ENCODE measurements at regions not wholly inside any gene's neighbourhood (a gene's known extent, or its start where the extent isn't known, plus 50 kb on each side); places are given as distances from the start of the nearest gene placed in this dataset.

- no peak for DNase-seq
These were observed 938.5 kb downstream of the FSTL5 start for GRCh38 chr4:161225327-161225726.

GRCh38 chr4:161222889-161223288 lies 940.9 kb downstream of the FSTL5 start:
- DNase-seq, result no peak

- no peak for DNase-seq
These were observed 955.2 kb downstream of the FSTL5 start for GRCh38 chr4:161208564-161208963.

DNA sequence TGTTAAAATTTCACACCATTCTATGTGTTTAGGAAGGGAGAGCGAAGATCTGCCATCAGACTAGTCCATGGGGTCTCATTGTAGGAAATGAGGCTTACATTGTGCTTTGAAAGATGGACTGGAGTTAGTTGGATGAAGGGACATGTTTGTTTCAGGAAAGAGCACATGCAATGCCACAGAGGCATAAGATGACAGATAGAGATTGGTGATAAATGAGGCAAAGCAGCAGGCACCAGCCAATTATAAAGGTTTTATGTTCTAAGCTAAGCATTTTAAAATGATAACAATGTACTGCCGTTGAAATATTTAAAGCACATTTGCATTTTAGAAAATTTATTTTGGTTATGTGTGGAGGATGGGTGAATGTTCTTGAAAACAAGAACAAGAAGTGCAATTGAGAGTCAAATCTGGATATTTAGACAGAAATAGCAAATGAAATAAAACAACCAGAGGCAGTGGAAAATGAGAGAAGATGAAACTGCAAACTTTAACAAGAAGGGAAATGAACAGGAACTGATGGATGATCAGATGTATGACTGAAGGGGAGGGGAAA lies 957.2 kb downstream of the FSTL5 start:
- DNase-seq, result no peak

GRCh38 chr4:161203865-161204264 lies 959.9 kb downstream of the FSTL5 start:
- no peak for DNase-seq

DNA sequence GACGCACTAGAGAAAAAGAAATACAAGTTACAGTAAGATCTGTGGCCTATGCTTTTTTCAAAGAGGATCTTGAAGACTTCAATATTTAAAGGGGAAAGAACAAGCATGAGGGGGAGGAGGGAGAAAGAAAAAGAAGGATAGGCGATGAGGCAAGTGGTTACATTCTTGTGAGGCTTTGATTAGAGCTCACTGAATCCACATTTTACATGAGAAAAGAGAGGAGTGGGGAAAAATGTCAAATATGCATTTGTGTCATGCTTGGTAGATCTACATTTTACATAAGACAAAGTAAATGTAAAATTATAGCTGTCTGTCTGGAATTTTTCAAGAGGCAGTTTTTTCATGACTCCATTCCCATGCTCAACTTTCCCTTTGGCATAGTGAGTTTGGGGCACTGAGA lies 965.9 kb downstream of the FSTL5 start:
- DNase-seq, result no peak

DNA sequence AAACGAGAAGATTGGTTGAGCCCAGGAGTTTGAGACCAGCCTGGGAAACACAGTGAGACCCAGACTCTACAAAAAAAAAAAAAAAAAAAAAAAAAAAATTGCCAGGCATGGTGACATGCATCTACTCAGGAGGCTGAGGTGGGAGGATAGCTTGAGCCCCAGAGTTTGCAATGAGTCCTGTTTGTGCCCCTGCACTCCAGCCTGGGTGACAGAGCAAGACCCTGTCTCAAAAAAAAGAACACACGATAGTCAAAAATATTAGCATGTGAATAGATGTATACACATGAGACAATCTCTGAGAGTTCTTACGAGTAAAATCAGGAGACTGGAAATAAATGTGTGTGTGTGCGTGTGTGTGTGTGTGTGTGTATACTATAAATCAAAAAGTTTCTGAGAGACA lies 966.3 kb downstream of the FSTL5 start:
- DNase-seq, result no peak

GRCh38 chr4:161189286-161190134 lies 974.3 kb downstream of the FSTL5 start:
- DNase-seq, result no peak

- DNase-seq, result no peak
These were observed 975.2 kb downstream of the FSTL5 start for GRCh38 chr4:161188578-161188977.

- no peak for DNase-seq
These were observed 976.2 kb downstream of the FSTL5 start for GRCh38 chr4:161187569-161187968.

DNA sequence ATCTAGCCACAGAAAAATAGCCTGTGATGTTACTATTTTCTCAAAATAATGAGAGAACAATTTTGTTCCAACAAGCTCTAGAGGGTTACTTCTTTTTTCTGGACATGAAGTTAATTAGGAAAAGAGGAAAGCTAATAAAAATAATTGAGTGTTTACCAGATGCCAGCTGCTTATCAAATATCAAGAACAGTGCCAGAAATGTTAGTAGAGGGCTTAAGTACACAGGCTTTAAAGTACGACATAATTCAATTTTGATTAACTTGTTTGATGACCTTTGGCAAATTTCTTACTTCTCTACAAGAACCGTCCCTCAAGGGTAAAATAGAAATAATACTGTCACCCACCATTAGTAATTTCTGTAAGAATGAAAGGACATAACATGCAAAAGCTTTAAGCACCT lies 977.0 kb downstream of the FSTL5 start:
- DNase-seq, result peak; percentile 8

- peak; percentile 29 for DNase-seq
These were observed 977.8 kb downstream of the FSTL5 start for GRCh38 chr4:161186012-161186411.

DNA sequence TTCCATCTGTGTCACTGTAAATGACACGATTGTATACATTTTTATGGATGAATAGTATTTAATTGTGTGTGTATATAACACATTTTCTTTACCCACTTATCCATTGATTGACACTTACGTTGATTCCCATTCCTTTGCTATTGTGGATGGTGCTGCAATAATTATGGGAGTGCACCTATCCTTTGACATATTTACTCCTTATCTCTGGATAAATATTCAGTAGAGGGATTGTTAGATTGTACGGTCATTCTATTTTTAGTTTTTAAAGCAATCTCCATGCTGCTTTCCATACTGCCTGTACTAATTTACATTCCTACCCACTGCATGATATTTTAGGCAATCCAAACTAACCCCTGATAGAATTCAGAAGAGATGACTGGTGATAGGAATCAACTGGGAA lies 980.1 kb downstream of the FSTL5 start:
- DNase-seq, result no peak

DNA sequence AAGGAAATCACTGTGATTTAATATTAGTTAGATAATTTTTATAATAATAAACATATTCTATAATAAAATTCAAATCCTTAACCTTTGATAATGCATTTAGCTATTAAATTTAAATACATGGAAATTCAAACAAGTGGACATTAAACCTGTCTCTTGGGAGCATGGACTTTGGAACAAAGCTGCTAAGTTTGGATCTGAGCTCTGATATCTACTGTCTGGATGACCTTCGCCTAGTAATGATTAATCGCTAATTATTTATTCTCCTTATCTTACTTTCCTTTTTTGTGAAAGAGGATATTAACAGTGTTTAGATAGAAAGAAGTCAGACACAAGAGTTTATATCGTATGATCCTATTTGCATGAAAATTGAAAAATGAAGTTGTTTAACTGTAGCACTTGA lies 980.9 kb downstream of the FSTL5 start:
- no peak for DNase-seq

DNA sequence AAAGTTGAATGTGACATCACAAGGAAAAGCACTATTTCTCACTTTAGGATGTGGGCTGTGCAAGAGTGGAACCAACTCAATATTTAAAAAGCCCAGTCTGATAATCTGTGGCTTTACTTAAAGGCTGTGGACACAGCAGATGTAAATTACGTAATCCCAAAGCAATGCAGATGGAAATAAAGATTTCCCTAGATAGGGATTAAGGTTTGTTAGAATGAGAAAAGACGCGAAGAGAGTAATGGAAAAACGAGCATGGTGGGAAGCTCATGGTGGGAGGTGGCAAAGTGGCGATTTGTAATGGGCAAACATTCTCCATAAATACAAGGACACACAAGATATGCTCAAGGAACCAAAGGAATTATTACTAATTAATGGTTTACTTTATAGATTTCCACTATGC lies 985.5 kb downstream of the FSTL5 start:
- no peak for DNase-seq

- DNase-seq, result no peak
These were observed 991.3 kb downstream of the FSTL5 start for GRCh38 chr4:161172396-161173026.

GRCh38 chr4:161167539-161167938 lies 996.3 kb downstream of the FSTL5 start:
- DNase-seq, result no peak

- no peak for DNase-seq
These were observed 1003.1 kb downstream of the FSTL5 start for GRCh38 chr4:161160718-161161117.

DNA sequence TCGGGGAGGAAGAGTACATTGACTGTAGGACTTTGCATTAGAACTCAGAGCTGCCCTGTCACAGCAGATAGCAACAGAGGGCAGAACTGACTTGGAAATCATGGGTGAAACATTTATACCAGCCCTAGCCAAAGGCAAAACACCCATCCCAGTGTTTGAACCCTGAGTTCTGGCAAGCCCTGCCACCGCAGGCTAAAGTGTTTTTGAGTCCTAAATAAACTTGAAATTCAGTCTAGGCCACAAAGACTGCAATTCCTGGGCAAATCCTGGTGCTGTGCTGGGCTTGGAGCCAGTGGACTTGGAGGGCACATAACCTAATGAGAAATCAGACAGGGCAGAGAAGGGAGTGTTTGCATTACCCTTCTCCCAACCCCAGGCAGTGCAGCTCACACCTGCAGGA lies 1015.7 kb downstream of the FSTL5 start:
- no peak for DNase-seq

DNA sequence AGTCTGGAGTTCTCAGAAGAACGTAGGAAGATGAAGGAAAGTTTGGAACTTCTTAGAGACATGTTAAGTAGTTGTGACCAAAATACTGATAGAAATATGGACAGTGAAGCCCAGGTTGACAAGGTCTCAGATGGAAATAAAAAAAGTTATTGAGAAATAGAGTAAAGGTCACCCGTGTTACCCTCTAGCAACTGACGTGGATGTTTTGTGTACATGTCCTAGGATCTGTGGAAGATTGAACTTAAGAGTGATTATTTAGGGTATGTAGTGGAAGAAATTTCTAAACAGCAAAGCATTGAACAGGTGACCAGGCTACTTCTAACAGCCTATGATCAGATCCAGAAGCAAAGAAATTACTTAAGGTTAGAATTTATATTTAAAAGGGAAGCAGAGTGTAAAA lies 1020.4 kb downstream of the FSTL5 start:
- DNase-seq, result no peak

GRCh38 chr4:161134795-161135194 lies 1029.0 kb downstream of the FSTL5 start:
- no peak for DNase-seq

DNA sequence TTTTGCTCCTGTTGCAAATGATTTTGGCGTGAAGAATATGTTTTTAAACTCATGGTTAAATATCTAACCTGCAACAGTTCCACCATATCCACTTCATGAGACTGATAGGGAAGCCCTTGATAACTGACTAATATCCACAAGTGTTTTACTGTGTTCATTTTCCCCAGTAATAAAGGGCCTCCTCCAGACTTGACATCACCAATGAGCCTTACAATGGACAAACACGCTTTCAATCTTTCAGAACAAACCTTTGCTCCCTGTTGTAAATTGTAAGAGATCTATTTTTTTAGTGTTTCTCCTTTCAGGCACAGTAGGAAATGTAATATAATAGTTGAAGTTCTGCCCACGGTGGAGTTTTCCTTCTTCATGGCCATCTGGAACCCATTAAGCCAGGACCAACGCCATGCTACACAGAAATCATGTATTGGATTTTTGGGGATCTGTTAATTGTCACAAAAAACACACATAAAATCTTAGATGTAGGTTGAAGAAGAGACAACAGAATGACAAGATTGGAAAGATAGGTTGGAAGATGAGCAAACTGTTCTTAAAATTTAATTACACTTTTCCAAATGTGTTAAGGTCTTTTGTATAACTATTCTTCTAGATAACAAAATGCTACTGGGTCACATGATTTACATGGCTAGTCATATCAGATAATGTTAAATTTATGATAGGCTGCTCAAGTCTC lies 1030.1 kb downstream of the FSTL5 start:
- no peak for DNase-seq
